SK-N-SH (cell line): ENCODE measurements at regions not wholly inside any gene's neighbourhood (a gene's known extent, or its start where the extent isn't known, plus 50 kb on each side); places are given as distances from the start of the nearest gene placed in this dataset.
A peak's percentile ranks its signal among the peaks of the same experiment; 100 is the strongest.

ENCODE experiments used
- CTCF ChIA-PET: fragments of 300-600, 350-600 bp; formaldehyde crosslinking; extraction: SDS; loops from one replicate; lab custom pipeline; 2021; lab: Yijun Ruan, JAX
- POLR2A ChIA-PET: fragments of 350-600 bp; sonication (Branson Sonifier 250); formaldehyde crosslinking; extraction: SDS; loops from one replicate; lab custom pipeline; 2020; ENCODE audit warnings: antibody characterized with exemption, inconsistent platforms; lab: Yijun Ruan, JAX
- DNase-seq: peaks from one replicate; pipeline ENCODE4 v3.0.0; 2012
- H2AFZ ChIP-seq: fragments of 200-600 bp; sonication (generic); 2 replicates; pipeline ENCODE4 v1.8.1; 2016; ENCODE audit warnings: antibody characterized with exemption, mild to moderate bottlenecking, low read depth
- H3F3A ChIP-seq: fragments of 200-600 bp; sonication (generic); replicated peaks from 2 replicates; pipeline ENCODE3; 2016; ENCODE audit warnings: antibody characterized with exemption, mild to moderate bottlenecking; ENCODE audit not compliant: insufficient read depth
- H3K27ac ChIP-seq, 2 experiments: fragments of 200-500 bp in 1 of 2; fragments of 200-600 bp in 1 of 2; sonication (Bioruptor generic) in 1 of 2; sonication (generic), shearing (Covaris generic) in 1 of 2; 2 replicates each; pipeline versions ENCODE4 v1.5.1 to v1.6.1; 2014 to 2016; ENCODE audit warnings: low read depth in 2 of 2, inconsistent platforms in 1 of 2, low read length in 1 of 2, mild to moderate bottlenecking in 1 of 2, mixed read lengths in 1 of 2
- H3K27me3 ChIP-seq: fragments of 200-600 bp; sonication (generic), shearing (Covaris generic); 2 replicates; pipeline ENCODE4 v1.6.1; 2016; ENCODE audit warnings: mixed run types; ENCODE audit not compliant: insufficient read depth
- H3K36me3 ChIP-seq, 2 experiments: fragments of 200-500 bp in 1 of 2; fragments of 200-600 bp in 1 of 2; sonication (Bioruptor generic) in 1 of 2; sonication (generic) in 1 of 2; replicated peaks in 1 of 2; 2 replicates each; pipeline versions ENCODE3 to v1.5.1; 2014 to 2016; ENCODE audit warnings: low read length in 1 of 2, mild to moderate bottlenecking in 1 of 2; ENCODE audit not compliant: insufficient read depth in 2 of 2, control insufficient read depth in 1 of 2
- H3K4me1 ChIP-seq, 2 experiments: fragments of 200-500 bp in 1 of 2; fragments of 200-600 bp in 1 of 2; sonication (Bioruptor generic) in 1 of 2; sonication (generic), shearing (Covaris generic) in 1 of 2; 2 replicates each; pipeline versions ENCODE4 v1.5.1 to v1.6.1; 2014 to 2016; ENCODE audit warnings: low read depth in 1 of 2, low read length in 1 of 2, mixed run types in 1 of 2; ENCODE audit not compliant: insufficient read depth in 2 of 2, control insufficient read depth in 1 of 2
- H3K4me2 ChIP-seq: fragments of 200-600 bp; sonication (generic), shearing (Covaris generic); 2 replicates; pipeline ENCODE4 v1.6.1; 2017; ENCODE audit warnings: mixed run types
- H3K4me3 ChIP-seq, 2 experiments: fragments of 200-500 bp in 1 of 2; fragments of 200-600 bp in 1 of 2; sonication (Bioruptor generic) in 1 of 2; sonication (generic), shearing (Covaris generic) in 1 of 2; 2 replicates each; pipeline versions ENCODE4 v1.5.1 to v1.8.1; 2014 to 2016; ENCODE audit warnings: low read depth in 2 of 2, inconsistent platforms in 1 of 2, low read length in 1 of 2, mild to moderate bottlenecking in 1 of 2, mixed read lengths in 1 of 2, moderate library complexity in 1 of 2
- H3K79me2 ChIP-seq: fragments of 200-600 bp; sonication (generic); 2 replicates; pipeline ENCODE4 v1.8.1; 2017; ENCODE audit warnings: mild to moderate bottlenecking; ENCODE audit not compliant: insufficient read depth
- H3K9ac ChIP-seq: fragments of 200-600 bp; sonication (generic); 2 replicates; pipeline ENCODE4 v1.6.1; 2017; ENCODE audit warnings: mixed run types
- H3K9me2 ChIP-seq: fragments of 200-600 bp; sonication (generic); 2 replicates; pipeline ENCODE4 v1.6.1; 2017; ENCODE audit warnings: mixed run types
- H3K9me3 ChIP-seq: fragments of 200-600 bp; sonication (generic); 2 replicates; pipeline ENCODE4 v1.6.1; 2017; ENCODE audit warnings: mixed run types, mild to moderate bottlenecking, moderate library complexity
- H4K20me1 ChIP-seq: fragments of 200-600 bp; sonication (generic); 2 replicates; pipeline ENCODE4 v1.6.1; 2017; ENCODE audit warnings: mild to moderate bottlenecking, mixed run types; ENCODE audit not compliant: insufficient read depth
- CHD2 ChIP-seq: fragments of 150-350 bp; IDR thresholded peaks from 2 replicates; pipeline ENCODE4 v1.6.1; 2018; ENCODE audit warnings: low read length; ENCODE audit not compliant: partially characterized antibody
- CTCF ChIP-seq: fragments of 200-600 bp; sonication (generic); IDR thresholded peaks from 2 replicates; pipeline ENCODE4 v1.6.1; 2017; ENCODE audit warnings: antibody characterized with exemption, mild to moderate bottlenecking, moderate library complexity
- ELF1 ChIP-seq: IDR thresholded peaks from 2 replicates; pipeline ENCODE4 v1.4.0; 2012
- EP300 ChIP-seq, 2 experiments: IDR thresholded peaks; 2 replicates each; pipeline versions ENCODE4 v1.4.0 to v1.6.1; 2012; ENCODE audit warnings: borderline replicate concordance in 1 of 2, low read depth in 1 of 2, low read length in 1 of 2
- FOXJ3 ChIP-seq: sonication (generic); formaldehyde crosslinking; IDR thresholded peaks from 2 replicates; pipeline ENCODE4 v1.5.1; 2020; ENCODE audit warnings: mild to moderate bottlenecking, missing genetic modification reagents
- GATA2 ChIP-seq: sonication (generic); formaldehyde crosslinking; IDR thresholded peaks from 2 replicates; pipeline ENCODE4 v1.5.0; 2020; ENCODE audit warnings: mild to moderate bottlenecking, missing genetic modification reagents
- IRF3 ChIP-seq: fragments of 150-350 bp; IDR thresholded peaks from 2 replicates; pipeline ENCODE4 v1.6.1; 2016; ENCODE audit warnings: mild to moderate bottlenecking, low read depth, low read length
- MAX ChIP-seq: IDR thresholded peaks from 2 replicates; pipeline ENCODE4 v1.4.0; 2012; ENCODE audit warnings: low read depth
- MEF2A ChIP-seq: IDR thresholded peaks from 2 replicates; pipeline ENCODE4 v1.4.0; 2012; ENCODE audit warnings: low read depth, borderline replicate concordance
- NFIC ChIP-seq: IDR thresholded peaks from 2 replicates; pipeline ENCODE4 v1.4.0; 2012; ENCODE audit warnings: borderline replicate concordance
- NRF1 ChIP-seq: IDR thresholded peaks from 2 replicates; pipeline ENCODE4 v1.6.1; 2012; ENCODE audit warnings: low read depth, mild to moderate bottlenecking, low read length
- RFX5 ChIP-seq: IDR thresholded peaks from 2 replicates; pipeline ENCODE4 v1.6.1; 2012; ENCODE audit warnings: mild to moderate bottlenecking, improper control_type of control experiment, low read length
- RXRA ChIP-seq: IDR thresholded peaks from 2 replicates; pipeline ENCODE4 v1.4.0; 2012; ENCODE audit warnings: low read depth, mild to moderate bottlenecking, borderline replicate concordance
- SIN3A ChIP-seq: IDR thresholded peaks from 2 replicates; pipeline ENCODE4 v1.6.1; 2012; ENCODE audit warnings: low read depth, mild to moderate bottlenecking, low read length, moderate library complexity, borderline replicate concordance
- SMC3 ChIP-seq: IDR thresholded peaks from 2 replicates; pipeline ENCODE4 v1.6.1; 2012; ENCODE audit warnings: low read depth, low read length, improper control_type of control experiment
- TAF1 ChIP-seq: IDR thresholded peaks from 2 replicates; pipeline ENCODE4 v1.6.1; 2012; ENCODE audit warnings: low read depth, mild to moderate bottlenecking, low read length, moderate library complexity, borderline replicate concordance
- TCF12 ChIP-seq: IDR thresholded peaks from 2 replicates; pipeline ENCODE4 v1.4.0; 2012
- TEAD4 ChIP-seq: IDR thresholded peaks from 2 replicates; pipeline ENCODE4 v1.4.0; 2012; ENCODE audit warnings: mild to moderate bottlenecking, borderline replicate concordance; ENCODE audit not compliant: insufficient read depth
- USF1 ChIP-seq: IDR thresholded peaks from 2 replicates; pipeline ENCODE4 v1.4.0; 2012; ENCODE audit warnings: low read depth, borderline replicate concordance
- USF2 ChIP-seq: fragments of 150-350 bp; IDR thresholded peaks from 2 replicates; pipeline ENCODE4 v1.6.1; 2017; ENCODE audit warnings: antibody characterized with exemption, low read length, low read depth, borderline replicate concordance
- WGBS: methylation state at CpG from one replicate; pipeline ENCODE4 v1.1.6; 2017; ENCODE audit warnings: low lambda C conversion rate; 5-methylcytosine and 5-hydroxymethylcytosine counted together
- TF ChIP-seq, protein P1 (sequence below): IDR thresholded peaks from 2 replicates; pipeline ENCODE4; 2012
- TF ChIP-seq, protein P2 (sequence below): IDR thresholded peaks from 2 replicates; pipeline ENCODE4 v1.4.0; 2012; ENCODE audit warnings: low read depth, borderline replicate concordance

GRCh38 chr13:34431827-34432581 lies 510.1 kb upstream of the NBEA start (continued):
- no peak for TF ChIP-seq SMC3
- TF ChIP-seq ELF1 = no peak

DNA sequence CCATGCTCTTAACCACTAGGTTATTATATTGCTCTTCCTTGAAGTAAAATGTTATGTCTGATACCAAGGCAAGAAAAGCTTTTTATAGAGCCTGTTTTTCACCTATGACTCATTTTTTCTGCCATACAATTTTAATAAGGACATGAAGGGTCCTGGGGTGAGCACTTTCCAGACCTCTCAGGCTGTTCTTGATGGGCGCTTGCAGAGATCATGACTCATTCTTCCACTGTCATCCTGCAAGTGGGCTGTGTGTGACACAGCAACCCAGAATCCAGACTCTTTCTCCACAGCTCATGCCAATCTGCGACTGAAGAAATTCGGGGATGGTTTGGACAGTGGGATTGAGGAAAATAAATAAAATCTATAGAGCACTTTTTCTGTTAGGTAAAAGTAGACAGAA lies 506.7 kb upstream of the NBEA start:
- Histone ChIP-seq H3K36me3 (no peaks in the 10 kb centered on the region), H2AFZ (peak overlapping the region; percentile 13; the same call in 1 of the 2 replicates), H3K4me3 (no peak overlapping the region), H3K4me1 (peaks cover 3 to 6% of the 10 kb centered on the region in 2 experiments; a peak in 3 of 4 replicates), H3K9me2 (0 out of 2 replicates have a peak, but pooled peaks cover 4% of the 10 kb centered on the region), H3K9me3 (0 out of 2 replicates have a peak, but pooled peaks cover 3% of the 10 kb centered on the region), H3K79me2 (no peaks in the 10 kb centered on the region), H4K20me1 (no peaks in the 10 kb centered on the region), H3K4me2 (peak overlapping the region; percentile 34), H3K27ac (peak overlapping the region in 1 of 2 experiments; percentile 70; a peak in 3 of 4 replicates), H3K27me3 (no peaks in the 10 kb centered on the region), H3K9ac (peak overlapping the region; percentile 14; the same call in 1 of the 2 replicates), H3F3A (peaks cover 13% of the 10 kb centered on the region)
- 14% methylated on average over 3 of the region's 3 CpGs for WGBS
- POLR2A ChIA-PET = no interaction called here
- CTCF ChIA-PET = interaction anchor here (1.0 to 1.1 kb wide), 2 partner anchors 8 to 27 kb away, joined by 3 read pairs; no protein-coding TSS in a partner anchor
- DNase-seq = no peak
- TF ChIP-seq MEF2A (0 out of 2 replicates have a peak, but pooled peaks have one; percentile 39), SMC3 (no peak), USF1 (0 out of 2 replicates have a peak, but pooled peaks have one; percentile 9), USF2 (no peak), ELF1 (no peak), IRF3 (no peak), EP300 (IDR thresholded peaks at IDR 0.05; ENCODE audit: borderline replicate concordance in 1 of 2, low read depth in 1 of 2, low read length in 1 of 2) (peak in 1 of 2 experiments; percentile 48; a peak in 1 of 4 replicates), TCF12 (peak; percentile 72), CTCF (no peak), NRF1 (no peak), RXRA (no peak), CHD2 (no peak), RFX5 (no peak), NFIC (0 out of 2 replicates have a peak, but pooled peaks have one; percentile 8), GATA2 (CRISPR knock-in tag) (no peak), FOXJ3 (CRISPR knock-in tag) (no peak), SIN3A (no peak), MAX (no peak), TAF1 (no peak), TEAD4 (no peak)
- TF ChIP-seq, protein P1, sequence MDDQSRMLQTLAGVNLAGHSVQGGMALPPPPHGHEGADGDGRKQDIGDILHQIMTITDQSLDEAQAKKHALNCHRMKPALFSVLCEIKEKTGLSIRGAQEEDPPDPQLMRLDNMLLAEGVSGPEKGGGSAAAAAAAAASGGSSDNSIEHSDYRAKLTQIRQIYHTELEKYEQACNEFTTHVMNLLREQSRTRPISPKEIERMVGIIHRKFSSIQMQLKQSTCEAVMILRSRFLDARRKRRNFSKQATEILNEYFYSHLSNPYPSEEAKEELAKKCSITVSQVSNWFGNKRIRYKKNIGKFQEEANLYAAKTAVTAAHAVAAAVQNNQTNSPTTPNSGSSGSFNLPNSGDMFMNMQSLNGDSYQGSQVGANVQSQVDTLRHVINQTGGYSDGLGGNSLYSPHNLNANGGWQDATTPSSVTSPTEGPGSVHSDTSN = peak; percentile 65
- TF ChIP-seq, protein P2, sequence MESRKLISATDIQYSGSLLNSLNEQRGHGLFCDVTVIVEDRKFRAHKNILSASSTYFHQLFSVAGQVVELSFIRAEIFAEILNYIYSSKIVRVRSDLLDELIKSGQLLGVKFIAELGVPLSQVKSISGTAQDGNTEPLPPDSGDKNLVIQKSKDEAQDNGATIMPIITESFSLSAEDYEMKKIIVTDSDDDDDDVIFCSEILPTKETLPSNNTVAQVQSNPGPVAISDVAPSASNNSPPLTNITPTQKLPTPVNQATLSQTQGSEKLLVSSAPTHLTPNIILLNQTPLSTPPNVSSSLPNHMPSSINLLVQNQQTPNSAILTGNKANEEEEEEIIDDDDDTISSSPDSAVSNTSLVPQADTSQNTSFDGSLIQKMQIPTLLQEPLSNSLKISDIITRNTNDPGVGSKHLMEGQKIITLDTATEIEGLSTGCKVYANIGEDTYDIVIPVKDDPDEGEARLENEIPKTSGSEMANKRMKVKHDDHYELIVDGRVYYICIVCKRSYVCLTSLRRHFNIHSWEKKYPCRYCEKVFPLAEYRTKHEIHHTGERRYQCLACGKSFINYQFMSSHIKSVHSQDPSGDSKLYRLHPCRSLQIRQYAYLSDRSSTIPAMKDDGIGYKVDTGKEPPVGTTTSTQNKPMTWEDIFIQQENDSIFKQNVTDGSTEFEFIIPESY = no peak
